PFSK-1 (cell line): ENCODE measurements at regions not wholly inside any gene's neighbourhood (a gene's known extent, or its start where the extent isn't known, plus 50 kb on each side); places are given as distances from the start of the nearest gene placed in this dataset.

Experiments used
- FOXP2 ChIP-seq: optimal IDR thresholded peaks from 2 replicates; pipeline ENCODE3; 2011; ENCODE audit warnings: borderline replicate concordance, control low read depth, inconsistent platforms; ENCODE audit not compliant: insufficient read depth; ENCODE audit errors: extremely low read length, extremely low read depth
- POLR2AphosphoS5 ChIP-seq: IDR thresholded peaks from 2 replicates; pipeline ENCODE4 v1.6.1; 2012; ENCODE audit warnings: low read depth, mild to moderate bottlenecking, control low read depth, low read length, moderate library complexity
- SIN3A ChIP-seq: IDR thresholded peaks from 2 replicates; pipeline ENCODE4 v1.6.1; 2012; ENCODE audit warnings: mild to moderate bottlenecking, low read length, moderate library complexity, borderline replicate concordance; ENCODE audit not compliant: insufficient read depth
- TAF1 ChIP-seq: IDR thresholded peaks from 2 replicates; pipeline ENCODE4 v1.6.1; 2012; ENCODE audit warnings: low read length, control low read depth, borderline replicate concordance; ENCODE audit not compliant: insufficient read depth
- TF ChIP-seq, protein P1 (sequence below), 2 experiments: IDR thresholded peaks; 2 replicates each; pipeline versions ENCODE4 v1.6.1 to v1.8.0; 2011 to 2012; ENCODE audit warnings: low read depth in 2 of 2, low read length in 2 of 2, control low read depth in 1 of 2, inconsistent platforms in 1 of 2, mild to moderate bottlenecking in 1 of 2, moderate library complexity in 1 of 2; ENCODE audit not compliant: insufficient read depth in 1 of 2

DNA sequence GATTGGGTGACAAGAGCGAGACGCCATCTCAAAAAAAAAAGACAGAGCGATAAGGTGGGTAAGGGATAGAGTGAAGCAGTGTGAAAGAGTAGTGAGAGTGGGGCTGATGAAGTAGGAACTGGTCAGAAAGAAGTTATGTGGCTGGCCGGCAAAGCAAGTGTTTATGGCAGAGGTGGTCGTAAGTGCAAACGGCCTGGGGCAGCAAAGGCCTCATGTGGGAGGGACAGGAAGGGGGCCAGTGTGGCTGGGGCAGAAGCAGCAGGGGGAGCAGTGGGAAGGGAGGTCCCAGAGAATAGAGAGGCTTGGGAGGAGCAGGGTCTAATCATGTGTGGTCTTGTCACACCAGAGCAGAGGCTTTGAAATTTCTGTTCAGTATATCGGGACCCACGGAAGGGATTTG is 186.2 kb downstream of the HS3ST3B1 start:
- TF ChIP-seq TAF1 = no peak
- TF ChIP-seq FOXP2 = no peak
- TF ChIP-seq, protein P1, sequence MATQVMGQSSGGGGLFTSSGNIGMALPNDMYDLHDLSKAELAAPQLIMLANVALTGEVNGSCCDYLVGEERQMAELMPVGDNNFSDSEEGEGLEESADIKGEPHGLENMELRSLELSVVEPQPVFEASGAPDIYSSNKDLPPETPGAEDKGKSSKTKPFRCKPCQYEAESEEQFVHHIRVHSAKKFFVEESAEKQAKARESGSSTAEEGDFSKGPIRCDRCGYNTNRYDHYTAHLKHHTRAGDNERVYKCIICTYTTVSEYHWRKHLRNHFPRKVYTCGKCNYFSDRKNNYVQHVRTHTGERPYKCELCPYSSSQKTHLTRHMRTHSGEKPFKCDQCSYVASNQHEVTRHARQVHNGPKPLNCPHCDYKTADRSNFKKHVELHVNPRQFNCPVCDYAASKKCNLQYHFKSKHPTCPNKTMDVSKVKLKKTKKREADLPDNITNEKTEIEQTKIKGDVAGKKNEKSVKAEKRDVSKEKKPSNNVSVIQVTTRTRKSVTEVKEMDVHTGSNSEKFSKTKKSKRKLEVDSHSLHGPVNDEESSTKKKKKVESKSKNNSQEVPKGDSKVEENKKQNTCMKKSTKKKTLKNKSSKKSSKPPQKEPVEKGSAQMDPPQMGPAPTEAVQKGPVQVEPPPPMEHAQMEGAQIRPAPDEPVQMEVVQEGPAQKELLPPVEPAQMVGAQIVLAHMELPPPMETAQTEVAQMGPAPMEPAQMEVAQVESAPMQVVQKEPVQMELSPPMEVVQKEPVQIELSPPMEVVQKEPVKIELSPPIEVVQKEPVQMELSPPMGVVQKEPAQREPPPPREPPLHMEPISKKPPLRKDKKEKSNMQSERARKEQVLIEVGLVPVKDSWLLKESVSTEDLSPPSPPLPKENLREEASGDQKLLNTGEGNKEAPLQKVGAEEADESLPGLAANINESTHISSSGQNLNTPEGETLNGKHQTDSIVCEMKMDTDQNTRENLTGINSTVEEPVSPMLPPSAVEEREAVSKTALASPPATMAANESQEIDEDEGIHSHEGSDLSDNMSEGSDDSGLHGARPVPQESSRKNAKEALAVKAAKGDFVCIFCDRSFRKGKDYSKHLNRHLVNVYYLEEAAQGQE (IDR thresholded peaks at IDR 0.05; ENCODE audit: insufficient read depth in 1 of 2, low read depth in 2 of 2, low read length in 2 of 2) = no peak
- TF ChIP-seq SIN3A = no peak
- no peak for TF ChIP-seq POLR2AphosphoS5

DNA sequence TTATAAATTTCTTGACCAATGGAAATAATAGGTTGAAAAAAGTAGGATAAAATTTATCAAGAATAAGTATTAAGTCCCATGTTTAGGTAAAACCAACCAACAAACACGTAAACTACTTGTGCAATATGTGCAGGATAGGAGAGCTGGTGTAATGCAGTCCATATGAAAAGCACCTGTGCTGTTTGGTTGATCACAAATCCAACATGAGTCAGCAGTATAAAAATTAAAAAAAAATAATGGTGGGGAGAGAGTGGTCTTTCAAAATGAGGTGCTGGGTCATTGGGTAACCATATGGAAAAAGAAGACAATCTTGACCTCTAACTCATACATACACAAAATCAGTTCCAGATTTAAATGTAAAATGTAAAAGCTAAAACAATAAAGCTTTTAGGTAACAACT is 181.8 kb downstream of the HS3ST3B1 start:
- TF ChIP-seq, protein P1 (IDR thresholded peaks at IDR 0.05; ENCODE audit: insufficient read depth in 1 of 2, low read depth in 2 of 2, low read length in 2 of 2) = no peak
- TF ChIP-seq SIN3A (no peak), TAF1 (no peak)

DNA sequence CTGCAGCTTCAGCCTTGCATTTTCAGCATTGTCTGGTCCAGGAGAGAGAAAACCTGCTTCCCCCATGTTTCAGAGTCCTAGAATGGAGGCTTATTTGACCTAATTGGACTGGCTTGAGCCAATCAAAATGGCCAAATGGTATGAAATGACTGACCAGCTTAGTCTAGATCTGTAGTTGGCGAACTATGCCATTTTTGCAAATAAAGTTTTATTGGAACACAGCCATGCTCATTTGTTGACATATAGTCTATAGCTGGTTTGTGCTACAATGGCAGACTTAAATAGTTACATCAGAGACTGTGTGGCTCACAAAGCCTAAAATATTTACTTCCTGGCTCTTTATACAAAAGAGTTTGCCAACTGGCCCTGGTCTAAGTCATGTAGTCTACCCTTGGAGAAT is 180.8 kb downstream of the HS3ST3B1 start:
- TF ChIP-seq TAF1 = no peak
- TF ChIP-seq POLR2AphosphoS5 = no peak
- TF ChIP-seq FOXP2 = no peak
- TF ChIP-seq SIN3A = no peak
- TF ChIP-seq, protein P1 (IDR thresholded peaks at IDR 0.05; ENCODE audit: insufficient read depth in 1 of 2, low read depth in 2 of 2, low read length in 2 of 2) = no peak

GRCh38 chr17:14474591-14474990 is 173.7 kb downstream of the HS3ST3B1 start:
- TF ChIP-seq, protein P1 (IDR thresholded peaks at IDR 0.05; ENCODE audit: insufficient read depth in 1 of 2, low read depth in 2 of 2, low read length in 2 of 2) = no peak
- TF ChIP-seq FOXP2 (no peak), POLR2AphosphoS5 (no peak), TAF1 (no peak), SIN3A (no peak)

GRCh38 chr17:14471052-14471451 is 170.2 kb downstream of the HS3ST3B1 start:
- TF ChIP-seq, protein P1 (IDR thresholded peaks at IDR 0.05; ENCODE audit: insufficient read depth in 1 of 2, low read depth in 2 of 2, low read length in 2 of 2) = no peak
- TF ChIP-seq SIN3A (no peak), POLR2AphosphoS5 (no peak), FOXP2 (no peak), TAF1 (no peak)
